ENCODE measurements at regions not wholly inside any gene's neighbourhood (a gene's known extent, or its start where the extent isn't known, plus 50 kb on each side); places are given as distances from the start of the nearest gene placed in this dataset.
"Not testable (repeated sequence)": the region's sequence is repeated elsewhere in the genome, so short reads cannot be mapped to it uniquely, and the experiment has no call there.

GRCh38 chrX:127782904-127783303 lies 269.3 kb downstream of the ACTRT1 start:
- DNase-seq (ENCODE audit: low spot score): no peak

GRCh38 chrX:127764674-127765073 lies 287.5 kb downstream of the ACTRT1 start:
- DNase-seq (ENCODE audit: low spot score): no peak

GRCh38 chrX:127762663-127763062 lies 289.5 kb downstream of the ACTRT1 start:
- DNase-seq (ENCODE audit: low spot score): no peak

GRCh38 chrX:127732709-127733108 lies 319.5 kb downstream of the ACTRT1 start:
- no peak for DNase-seq (ENCODE audit: low spot score)

DNA sequence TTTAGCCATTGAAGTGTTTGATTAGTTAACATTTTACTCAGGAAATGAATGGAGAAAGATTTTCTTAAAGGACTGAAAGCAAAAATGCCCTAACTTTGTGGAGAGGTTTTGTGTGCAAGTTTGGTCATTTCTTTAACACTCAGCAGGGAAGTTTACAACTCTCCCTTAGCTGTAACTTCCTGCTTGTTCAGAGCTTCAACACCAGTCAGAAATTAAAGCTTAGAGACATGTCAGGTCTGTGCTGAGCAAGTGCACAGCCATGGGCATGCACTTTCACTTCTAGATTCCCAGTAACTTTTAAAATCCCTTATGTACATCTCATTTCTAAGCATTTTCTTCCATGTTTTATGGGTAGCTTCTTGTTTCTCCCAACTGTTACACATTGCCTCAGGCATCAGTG lies 326.0 kb downstream of the ACTRT1 start:
- no peak for DNase-seq (ENCODE audit: low spot score)

DNA sequence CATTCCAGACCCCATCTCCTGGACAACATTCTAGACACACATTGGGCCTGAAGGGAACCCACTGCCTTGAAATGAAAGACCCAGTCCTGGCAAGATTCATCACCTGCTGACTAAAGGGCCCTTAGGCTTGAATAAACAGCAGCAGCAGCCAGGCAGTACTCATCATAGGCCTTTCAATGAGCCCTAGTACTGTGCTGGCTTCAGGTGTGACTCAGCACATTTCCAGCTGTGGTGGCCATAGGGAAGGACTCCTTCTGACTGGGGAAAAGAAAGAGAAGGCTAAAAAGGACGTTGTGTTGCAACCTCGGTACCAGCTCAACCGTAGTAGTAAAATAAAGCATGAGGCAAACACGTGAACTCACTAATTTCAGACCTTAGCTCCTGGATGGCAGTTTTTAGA lies 344.0 kb downstream of the ACTRT1 start:
- no peak for DNase-seq (ENCODE audit: low spot score)

- DNase-seq (ENCODE audit: low spot score): no peak
Measured at GRCh38 chrX:127702527-127702926, 349.7 kb downstream of the ACTRT1 start.

- DNase-seq (ENCODE audit: low spot score): not testable (repeated sequence)
Measured at GRCh38 chrX:127662942-127663341, 389.3 kb downstream of the ACTRT1 start.

GRCh38 chrX:127649011-127649410 lies 403.2 kb downstream of the ACTRT1 start:
- no peak for DNase-seq (ENCODE audit: low spot score)

DNA sequence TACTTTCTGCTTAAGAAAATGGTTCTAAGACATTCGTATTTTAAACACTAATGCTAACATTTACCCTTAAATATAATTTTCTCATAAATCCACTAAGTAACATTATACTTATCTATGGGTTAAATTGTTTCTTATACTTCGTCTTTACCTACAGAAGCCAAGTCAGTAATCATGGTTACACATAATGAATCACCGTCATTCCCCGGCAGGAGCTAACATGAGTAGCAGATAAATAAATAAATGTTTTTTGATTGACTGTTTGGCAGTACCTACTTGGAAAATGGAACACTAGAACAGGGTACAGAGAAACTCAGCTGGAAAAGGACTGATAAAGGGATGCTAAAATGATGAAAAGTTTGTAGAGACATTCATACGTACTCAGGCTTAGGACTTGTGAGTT lies 430.4 kb downstream of the ACTRT1 start:
- no peak for DNase-seq (ENCODE audit: low spot score)

DNA sequence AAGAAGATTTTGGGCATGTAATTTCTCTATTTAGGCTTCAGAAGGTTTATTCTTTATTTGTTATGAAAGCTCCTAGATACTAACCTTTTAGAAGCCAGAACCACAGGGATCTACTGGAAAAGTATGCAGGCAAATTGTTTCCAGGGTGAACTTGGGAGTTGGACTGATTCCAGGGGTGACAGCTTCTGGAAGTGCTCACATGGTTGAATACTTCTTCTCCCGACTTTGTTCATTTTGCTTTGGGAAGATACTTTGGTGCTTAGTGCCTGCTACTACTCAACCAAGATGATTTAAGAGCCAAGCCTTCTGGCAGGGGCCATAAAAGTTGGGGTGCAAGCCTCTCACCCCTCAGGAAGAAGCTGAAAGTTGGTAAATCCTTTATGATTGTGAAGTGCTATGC lies 445.6 kb downstream of the ACTRT1 start:
- DNase-seq (ENCODE audit: low spot score): no peak

DNA sequence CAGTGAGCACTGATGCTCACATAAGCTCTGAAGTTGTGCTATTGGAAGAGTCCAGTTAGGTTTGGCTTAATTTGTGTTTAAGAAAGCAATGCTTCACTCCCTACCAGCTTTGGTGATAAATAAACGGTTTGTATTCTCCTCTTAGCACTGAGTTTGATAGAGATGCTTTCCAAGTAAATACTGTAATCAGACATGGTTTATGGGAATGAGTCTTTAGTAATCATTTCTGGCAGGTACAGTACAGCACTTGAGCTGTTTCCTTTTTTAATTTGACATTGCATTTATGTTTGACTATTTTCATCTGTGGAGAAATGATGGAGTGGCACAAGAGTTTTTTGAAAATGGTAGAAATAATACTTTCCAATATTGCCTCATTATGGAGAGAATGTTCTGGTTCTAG lies 455.3 kb downstream of the ACTRT1 start:
- DNase-seq (ENCODE audit: low spot score): no peak

DNA sequence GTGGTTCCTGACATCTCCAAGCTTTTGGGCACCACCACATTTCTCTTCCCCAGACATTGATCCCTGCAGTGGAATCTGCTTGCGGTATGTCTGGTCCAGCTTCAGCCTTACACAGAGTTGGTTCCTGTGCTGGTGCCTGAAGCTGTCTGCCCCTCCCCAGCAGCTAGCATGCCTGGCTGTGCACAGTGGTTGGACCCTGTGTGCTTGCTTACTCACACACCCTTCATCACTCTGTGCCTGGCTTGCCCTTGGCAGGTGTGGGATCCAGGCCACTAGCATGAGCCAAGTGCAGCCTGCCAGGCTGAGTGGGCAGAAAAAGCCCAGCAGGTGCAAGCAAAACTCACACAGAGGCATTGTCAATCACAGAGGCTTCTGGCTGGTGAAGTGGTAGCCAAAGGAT lies 473.8 kb downstream of the ACTRT1 start:
- DNase-seq (ENCODE audit: low spot score): no peak

- DNase-seq (ENCODE audit: low spot score): no peak
Measured at GRCh38 chrX:127577884-127578283, 474.3 kb downstream of the ACTRT1 start.

- no peak for DNase-seq (ENCODE audit: low spot score)
Measured at GRCh38 chrX:127574829-127575228, 477.4 kb downstream of the ACTRT1 start.

DNA sequence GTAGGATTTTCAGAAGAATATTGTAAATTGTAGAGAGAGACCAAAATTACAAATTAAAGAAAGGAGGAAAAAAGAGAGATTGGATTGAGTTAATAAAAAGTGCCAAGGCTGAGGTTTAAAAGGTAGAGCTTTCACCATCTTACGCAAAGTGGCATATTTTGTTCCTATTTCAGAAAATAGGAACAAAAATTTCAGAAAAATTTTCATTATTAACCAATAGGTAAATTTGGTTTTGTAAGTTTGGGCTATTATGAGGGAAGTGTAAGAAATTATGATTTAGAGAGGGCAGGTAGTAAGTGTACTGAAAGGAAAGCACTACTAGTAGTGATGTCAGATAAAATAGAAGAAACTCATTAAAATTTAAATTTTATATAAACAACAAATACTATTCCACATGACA lies 479.7 kb downstream of the ACTRT1 start:
- no peak for DNase-seq (ENCODE audit: low spot score)

GRCh38 chrX:127571834-127572233 lies 480.4 kb downstream of the ACTRT1 start:
- no peak for DNase-seq (ENCODE audit: low spot score)

GRCh38 chrX:127570276-127570675 lies 481.9 kb downstream of the ACTRT1 start:
- peak; percentile 3 for DNase-seq (ENCODE audit: low spot score)

DNA sequence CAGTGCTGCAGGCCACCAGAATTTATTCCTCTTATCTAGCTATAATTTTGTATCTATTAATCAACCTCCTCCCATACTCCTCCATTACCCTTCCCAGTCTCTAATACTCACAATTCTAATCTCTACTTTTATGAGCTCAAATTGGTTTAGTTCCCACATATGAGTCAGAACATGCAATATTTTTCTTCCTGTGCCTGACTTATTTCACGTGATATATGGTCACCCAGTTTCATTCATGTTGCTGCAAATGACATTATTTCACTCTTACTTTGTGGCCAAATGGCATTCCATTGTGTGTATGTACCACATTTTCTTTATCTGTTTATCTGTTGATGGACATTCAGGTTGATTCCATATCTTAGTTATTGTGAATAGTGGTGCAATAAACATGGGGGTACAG lies 483.5 kb downstream of the ACTRT1 start:
- no peak for DNase-seq (ENCODE audit: low spot score)

DNA sequence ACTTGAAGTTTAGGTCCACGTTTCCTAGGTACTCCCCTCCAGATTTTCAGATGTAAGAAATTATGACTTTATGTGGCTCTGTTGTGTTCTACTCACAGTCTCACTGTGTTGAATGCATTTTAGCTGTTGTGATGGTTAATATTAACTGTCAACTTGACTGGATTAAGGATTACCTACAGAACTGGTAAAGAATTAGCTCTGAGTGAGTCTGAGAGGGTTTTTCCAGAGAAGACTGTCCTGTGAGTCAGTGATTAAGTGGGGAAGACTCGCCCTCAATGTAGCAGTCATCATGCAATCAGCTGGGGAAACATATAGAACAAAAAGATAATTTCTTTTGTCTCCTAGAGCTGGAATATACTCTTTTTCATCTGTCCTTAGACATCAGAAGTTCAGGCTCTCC lies 493.4 kb downstream of the ACTRT1 start:
- no peak for DNase-seq (ENCODE audit: low spot score)

GRCh38 chrX:127552571-127552970 lies 499.6 kb downstream of the ACTRT1 start:
- peak; percentile 5 for DNase-seq (ENCODE audit: low spot score)

DNA sequence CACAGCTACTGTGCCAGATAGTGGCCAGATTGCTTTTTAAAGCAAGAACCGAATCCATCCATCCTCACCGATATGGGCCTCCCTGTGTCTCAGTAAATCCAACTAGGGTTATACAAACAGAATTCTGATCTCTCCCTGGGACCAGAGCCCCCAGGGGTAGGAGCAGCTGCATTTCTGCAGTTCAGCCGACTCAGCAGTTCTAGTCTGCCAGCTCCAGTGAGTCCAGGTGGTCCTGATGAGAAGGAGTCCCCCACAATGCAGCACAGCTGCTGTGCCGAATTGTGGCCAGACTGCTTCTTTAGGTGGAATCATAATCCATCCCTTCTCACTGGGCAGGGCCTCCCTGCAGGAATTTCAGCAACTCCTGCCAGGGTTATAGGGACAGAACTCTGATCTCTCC lies 532.9 kb downstream of the ACTRT1 start:
- DNase-seq (ENCODE audit: low spot score): no peak

DNA sequence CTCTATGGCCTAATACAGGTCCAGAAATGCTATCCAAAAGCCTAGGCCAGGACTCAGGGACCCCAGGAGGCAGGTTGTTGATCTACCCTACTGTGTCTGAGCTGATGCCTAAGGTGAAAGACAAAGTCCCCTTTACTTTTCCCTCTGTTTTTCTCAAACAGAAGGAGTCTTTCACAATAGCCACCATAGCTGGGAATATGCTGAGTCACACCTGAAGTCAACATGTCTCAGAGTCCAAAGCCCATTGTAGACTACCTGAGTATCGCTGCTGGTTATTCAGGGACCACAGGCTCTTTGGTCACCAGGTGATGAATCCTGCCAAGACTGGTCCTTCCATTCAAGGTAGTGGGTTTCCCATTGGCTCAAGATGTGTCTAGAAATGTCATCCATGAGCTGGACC lies 562.2 kb downstream of the ACTRT1 start:
- DNase-seq (ENCODE audit: low spot score): no peak

GRCh38 chrX:127466211-127466610 lies 586.0 kb downstream of the ACTRT1 start:
- DNase-seq (ENCODE audit: low spot score): no peak

DNA sequence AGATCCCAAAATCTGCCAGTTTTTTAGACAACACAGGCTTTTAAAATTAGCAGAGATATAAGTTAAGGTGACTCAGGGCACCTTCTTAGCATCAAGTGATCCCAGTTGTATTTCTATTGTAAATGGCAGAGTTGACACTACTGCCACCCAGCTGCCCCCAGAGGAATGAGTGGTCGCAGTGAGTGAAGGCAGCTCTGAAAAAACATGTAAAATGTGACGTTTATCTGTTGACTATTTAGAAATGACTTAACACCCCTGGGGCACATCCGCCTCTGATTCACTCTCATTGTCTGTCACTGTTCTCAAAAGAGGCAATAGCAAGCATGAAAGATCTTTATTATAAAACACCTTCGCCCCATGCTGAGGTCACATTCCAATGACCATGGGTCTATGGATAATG lies 592.4 kb downstream of the ACTRT1 start:
- DNase-seq (ENCODE audit: low spot score): peak; percentile 14
